NT2/D1 (cell line): ENCODE measurements at regions not wholly inside any gene's neighbourhood (a gene's known extent, or its start where the extent isn't known, plus 50 kb on each side); places are given as distances from the start of the nearest gene placed in this dataset.

ENCODE experiments used
- YY1 ChIP-seq: IDR thresholded peaks from 2 replicates; pipeline ENCODE4 v1.6.1; 2011; ENCODE audit not compliant: insufficient read length, insufficient read depth
- ZNF274 ChIP-seq: IDR thresholded peaks from 2 replicates; pipeline ENCODE4 v1.6.1; 2011; ENCODE audit warnings: mild to moderate bottlenecking, low read depth, low read length

- no peak for TF ChIP-seq YY1
- TF ChIP-seq ZNF274: no peak
Observed at GRCh38 chr17:83150369-83151055, 71.1 kb downstream of the METRNL start.
